Astrocyte (in vitro differentiated cells and primary cell): ENCODE measurements at regions not wholly inside any gene's neighbourhood (a gene's known extent, or its start where the extent isn't known, plus 50 kb on each side); places are given as distances from the start of the nearest gene placed in this dataset.

Experiments used
- CTCF ChIP-seq: IDR thresholded peaks from 2 replicates; pipeline ENCODE4 v1.5.1; 2011; ENCODE audit warnings: low read depth, mild to moderate bottlenecking, inconsistent platforms, low read length, moderate library complexity; ENCODE audit not compliant: insufficient read depth
- EZH2 ChIP-seq: IDR thresholded peaks from 2 replicates; pipeline ENCODE4 v1.6.1; 2012; ENCODE audit warnings: mild to moderate bottlenecking, low read length, inconsistent platforms; ENCODE audit not compliant: insufficient read depth

- TF ChIP-seq CTCF (no peak), EZH2 (no peak)
These were observed 86.8 kb downstream of the ZNF622 start for GRCh38 chr5:16378762-16379161.
